ENCODE measurements at regions not wholly inside any gene's neighbourhood (a gene's known extent, or its start where the extent isn't known, plus 50 kb on each side); places are given as distances from the start of the nearest gene placed in this dataset.

GRCh38 chr11:134882671-134883297 is 470.7 kb upstream of the B3GAT1 start:
- no peak for TF ChIP-seq CTCF (IDR thresholded peaks at IDR 0.05)
- H3K9me3 Mint-ChIP-seq (ENCODE audit: low read depth): no peaks in the 10 kb centered on the region
- H3K27ac Mint-ChIP-seq (ENCODE audit: unreplicated experiment): no peak overlapping the region
- H3K27me3 Mint-ChIP-seq (ENCODE audit: low read depth): peaks cover 39% of the 10 kb centered on the region
- H3K4me3 Mint-ChIP-seq (ENCODE audit: unreplicated experiment): no peak overlapping the region
- H3K36me3 Mint-ChIP-seq (ENCODE audit: low read depth): no peaks in the 10 kb centered on the region
- no peaks in the 10 kb centered on the region for H3K4me1 Mint-ChIP-seq (ENCODE audit: low read depth)
- no peak for DNase-seq (ENCODE audit: low spot score)

GRCh38 chr11:134882141-134882540 is 470.1 kb upstream of the B3GAT1 start:
- H3K4me1 Mint-ChIP-seq (ENCODE audit: low read depth): no peaks in the 10 kb centered on the region
- H3K27ac Mint-ChIP-seq (ENCODE audit: unreplicated experiment): no peak overlapping the region
- H3K27me3 Mint-ChIP-seq (ENCODE audit: low read depth): peaks cover 36% of the 10 kb centered on the region
- H3K36me3 Mint-ChIP-seq (ENCODE audit: low read depth): no peaks in the 10 kb centered on the region
- no peak for DNase-seq (ENCODE audit: low spot score)
- H3K4me3 Mint-ChIP-seq (ENCODE audit: unreplicated experiment): no peak overlapping the region
- TF ChIP-seq CTCF (IDR thresholded peaks at IDR 0.05): no peak
- H3K9me3 Mint-ChIP-seq (ENCODE audit: low read depth): no peaks in the 10 kb centered on the region

GRCh38 chr11:134880788-134881187 is 468.7 kb upstream of the B3GAT1 start:
- Mint-ChIP-seq H3K27ac (ENCODE audit: unreplicated experiment) (no peak overlapping the region), H3K36me3 (ENCODE audit: low read depth) (no peaks in the 10 kb centered on the region), H3K9me3 (ENCODE audit: low read depth) (no peaks in the 10 kb centered on the region), H3K4me1 (ENCODE audit: low read depth) (no peaks in the 10 kb centered on the region), H3K27me3 (ENCODE audit: low read depth) (peaks cover 41% of the 10 kb centered on the region), H3K4me3 (ENCODE audit: unreplicated experiment) (no peak overlapping the region)
- TF ChIP-seq CTCF (IDR thresholded peaks at IDR 0.05): no peak
- DNase-seq (ENCODE audit: low spot score): no peak

- H3K27ac Mint-ChIP-seq (ENCODE audit: unreplicated experiment): no peak overlapping the region
- no peaks in the 10 kb centered on the region for H3K9me3 Mint-ChIP-seq (ENCODE audit: low read depth)
- no peaks in the 10 kb centered on the region for H3K4me1 Mint-ChIP-seq (ENCODE audit: low read depth)
- no peak for DNase-seq (ENCODE audit: low spot score)
- no peak for TF ChIP-seq CTCF (IDR thresholded peaks at IDR 0.05)
- H3K36me3 Mint-ChIP-seq (ENCODE audit: low read depth): no peaks in the 10 kb centered on the region
- H3K27me3 Mint-ChIP-seq (ENCODE audit: low read depth): peaks cover 39% of the 10 kb centered on the region
- H3K4me3 Mint-ChIP-seq (ENCODE audit: unreplicated experiment): no peak overlapping the region
Measured at GRCh38 chr11:134879931-134880330, 467.9 kb upstream of the B3GAT1 start.

GRCh38 chr11:134879341-134879740 is 467.3 kb upstream of the B3GAT1 start:
- no peak for TF ChIP-seq CTCF (IDR thresholded peaks at IDR 0.05)
- H3K27me3 Mint-ChIP-seq (ENCODE audit: low read depth): peaks cover 42% of the 10 kb centered on the region

More at GRCh38 chr11:134879341-134879740, 467.3 kb upstream of the B3GAT1 start:
- H3K27ac Mint-ChIP-seq (ENCODE audit: unreplicated experiment): no peak overlapping the region
- no peaks in the 10 kb centered on the region for H3K36me3 Mint-ChIP-seq (ENCODE audit: low read depth)
- no peak overlapping the region for H3K4me3 Mint-ChIP-seq (ENCODE audit: unreplicated experiment)
- DNase-seq (ENCODE audit: low spot score): no peak
- H3K9me3 Mint-ChIP-seq (ENCODE audit: low read depth): no peaks in the 10 kb centered on the region
- no peaks in the 10 kb centered on the region for H3K4me1 Mint-ChIP-seq (ENCODE audit: low read depth)

Data from chondrocyte (in vitro differentiated cells).